ENCODE measurements at regions not wholly inside any gene's neighbourhood (a gene's known extent, or its start where the extent isn't known, plus 50 kb on each side); places are given as distances from the start of the nearest gene placed in this dataset.
A peak's percentile ranks its signal among the peaks of the same experiment; 100 is the strongest.
"Not testable (repeated sequence)": the region's sequence is repeated elsewhere in the genome, so short reads cannot be mapped to it uniquely, and the experiment has no call there.

GRCh38 chr10:65046831-65047230 lies 1525.6 kb downstream of the REEP3 start:
- Histone ChIP-seq H3K4me3 (no peak overlapping the region), H3K9me3 (no peaks in the 10 kb centered on the region), H3K36me3 (ENCODE audit: low read depth) (no peaks in the 10 kb centered on the region), H3K4me1 (ENCODE audit: low read depth) (no peaks in the 10 kb centered on the region)
- TF ChIP-seq CTCF (IDR thresholded peaks at IDR 0.05), result no peak
- intact Hi-C loops (cut with DNase I, micrococcal nuclease), result no loop called here
- ATAC-seq (no peak), DNase-seq (no peak)

- ATAC-seq; H3K36me3 ChIP-seq (ENCODE audit: low read depth): not testable (repeated sequence)
Observed at GRCh38 chr10:65052111-65052510, 1530.9 kb downstream of the REEP3 start.

GRCh38 chr10:65053397-65053796 lies 1532.2 kb downstream of the REEP3 start:
- H3K4me3 ChIP-seq; H3K36me3 ChIP-seq (ENCODE audit: low read depth); intact Hi-C loops (cut with DNase I, micrococcal nuclease); ATAC-seq; H3K4me1 ChIP-seq (ENCODE audit: low read depth); H3K9me3 ChIP-seq: not testable (repeated sequence)
- peak in 1 of 3 donors; percentile 38 for DNase-seq

More at GRCh38 chr10:65052111-65052510, 1530.9 kb downstream of the REEP3 start:
- H3K9me3 ChIP-seq; H3K4me1 ChIP-seq (ENCODE audit: low read depth); H3K4me3 ChIP-seq; DNase-seq; intact Hi-C loops (cut with DNase I, micrococcal nuclease): not testable (repeated sequence)

- ATAC-seq; intact Hi-C loops (cut with DNase I, micrococcal nuclease); H3K36me3 ChIP-seq (ENCODE audit: low read depth); H3K4me1 ChIP-seq (ENCODE audit: low read depth); H3K4me3 ChIP-seq; H3K9me3 ChIP-seq: not testable (repeated sequence)
- DNase-seq, result peak in 1 of 3 donors; percentile 39
Observed at GRCh38 chr10:65053831-65054351, 1532.7 kb downstream of the REEP3 start.

GRCh38 chr10:65054701-65055100 lies 1533.5 kb downstream of the REEP3 start:
- ATAC-seq; DNase-seq; intact Hi-C loops (cut with DNase I, micrococcal nuclease): not testable (repeated sequence)

GRCh38 chr10:65065278-65065677 lies 1544.1 kb downstream of the REEP3 start:
- H3K36me3 ChIP-seq (ENCODE audit: low read depth), result no peaks in the 10 kb centered on the region
- H3K4me3 ChIP-seq, result no peak overlapping the region
- intact Hi-C loops (cut with DNase I, micrococcal nuclease), result no loop called here
- TF ChIP-seq CTCF (IDR thresholded peaks at IDR 0.05), result no peak
- DNase-seq (no peak), ATAC-seq (no peak)
- no peaks in the 10 kb centered on the region for H3K9me3 ChIP-seq
- H3K4me1 ChIP-seq (ENCODE audit: low read depth), result no peaks in the 10 kb centered on the region

More at GRCh38 chr10:65054701-65055100, 1533.5 kb downstream of the REEP3 start:
- not testable (repeated sequence) for H3K4me1 ChIP-seq (ENCODE audit: low read depth); H3K4me3 ChIP-seq; H3K36me3 ChIP-seq (ENCODE audit: low read depth); H3K9me3 ChIP-seq

- intact Hi-C loops (cut with DNase I, micrococcal nuclease), result no loop called here
- no peaks in the 10 kb centered on the region for H3K36me3 ChIP-seq (ENCODE audit: low read depth)
- TF ChIP-seq CTCF (IDR thresholded peaks at IDR 0.05), result no peak
- H3K4me3 ChIP-seq, result no peak overlapping the region
- no peak for DNase-seq
- ATAC-seq, result no peak
- H3K4me1 ChIP-seq (ENCODE audit: low read depth), result no peaks in the 10 kb centered on the region
- H3K9me3 ChIP-seq, result peaks cover 6% of the 10 kb centered on the region
Observed at GRCh38 chr10:65083222-65083621, 1562.0 kb downstream of the REEP3 start.

GRCh38 chr10:65090991-65091390 lies 1569.8 kb downstream of the REEP3 start:
- ATAC-seq (no peak), DNase-seq (no peak)
- Histone ChIP-seq H3K4me1 (ENCODE audit: low read depth) (no peaks in the 10 kb centered on the region), H3K4me3 (no peak overlapping the region), H3K9me3 (no peaks in the 10 kb centered on the region), H3K36me3 (ENCODE audit: low read depth) (no peaks in the 10 kb centered on the region)
- intact Hi-C loops (cut with DNase I, micrococcal nuclease), result no loop called here
- TF ChIP-seq CTCF (IDR thresholded peaks at IDR 0.05), result no peak
